ENCODE measurements at regions not wholly inside any gene's neighbourhood (a gene's known extent, or its start where the extent isn't known, plus 50 kb on each side); places are given as distances from the start of the nearest gene placed in this dataset.

GRCh38 chr1:177656598-177656997 lies 313.3 kb downstream of the SEC16B start:
- H2AFZ ChIP-seq (replicated peaks; ENCODE audit: low read length, poor library complexity): no peak overlapping the region
- dilution Hi-C loops (cut with HindIII; ENCODE audit: low sequenced_read_pairs, unreplicated experiment): no loop called here
- ATAC-seq (ENCODE audit: low read depth): no peak
- no peak for DNase-seq
- H2BK120ac ChIP-seq (ENCODE audit: low read depth, low read length): no peak overlapping the region
- H3K27me3 ChIP-seq (ENCODE audit: control insufficient read depth, insufficient read depth, low read length): no peaks in the 10 kb centered on the region
- no peak overlapping the region for H2AK5ac ChIP-seq (ENCODE audit: low read depth, low read length)
- ChIA-PET CTCF (no interaction called here), POLR2A (ENCODE audit: unreplicated experiment) (no interaction called here)
- 43% methylated on average over 1 of the region's 3 CpGs; no CpG with 5 or more reads in 1 of the 2 experiments for WGBS, 2 experiments (ENCODE audit: extremely low coverage in 2 of 2, insufficient read length in 1 of 2)
- intact Hi-C loops (cut with micrococcal nuclease): no loop called here
- no peak overlapping the region for H4K8ac ChIP-seq (ENCODE audit: low read depth in 2 of 2, low read length in 2 of 2)
- no peaks in the 10 kb centered on the region for H3K4me1 ChIP-seq (ENCODE audit: control insufficient read depth, insufficient read depth, low read length)
- no peak overlapping the region for H2BK5ac ChIP-seq (ENCODE audit: low read depth, low read length, poor library complexity, severe bottlenecking)
- in situ Hi-C loops (cut with MboI; ENCODE audit: low sequenced_read_pairs): no loop called here
- H3K23ac ChIP-seq (ENCODE audit: low read depth, low read length): no peak overlapping the region
- no peak overlapping the region for H3K27ac ChIP-seq (ENCODE audit: insufficient read depth, low read length)
- H4K91ac ChIP-seq (ENCODE audit: insufficient read depth, low read depth, low read length): no peak overlapping the region
- no peak overlapping the region for H4K5ac ChIP-seq (ENCODE audit: low read depth, low read length)
- no peak overlapping the region for H3K4me2 ChIP-seq (ENCODE audit: low read depth, low read length)
- H3K14ac ChIP-seq (replicated peaks; ENCODE audit: low read depth, low read length): no peak overlapping the region
- no peak overlapping the region for H3K4ac ChIP-seq (ENCODE audit: low read depth, low read length)
- no peaks in the 10 kb centered on the region for H3K9me3 ChIP-seq (ENCODE audit: control insufficient read depth, insufficient read depth, low read length)
- no peak overlapping the region for H3K56ac ChIP-seq (ENCODE audit: extremely low read depth, insufficient read depth, low read length)
- no peak overlapping the region for H3K9ac ChIP-seq (ENCODE audit: low read depth, low read length)
- H3K36me3 ChIP-seq (ENCODE audit: control insufficient read depth, insufficient read depth, low read length): no peaks in the 10 kb centered on the region
- no peak for TF ChIP-seq USF2 (IDR thresholded peaks at IDR 0.05; ENCODE audit: low read depth, low read length)
- no peak overlapping the region for H2BK20ac ChIP-seq (ENCODE audit: low read depth, low read length)
- no peaks in the 10 kb centered on the region for H3K9me1 ChIP-seq (ENCODE audit: insufficient read depth, low read length)
- H2BK15ac ChIP-seq (ENCODE audit: low read depth, low read length): no peak overlapping the region
- no peak overlapping the region for H3K18ac ChIP-seq (ENCODE audit: low read depth, low read length)
- H2AK9ac ChIP-seq (replicated peaks; ENCODE audit: low read depth, low read length, poor library complexity): no peak overlapping the region
- no peaks in the 10 kb centered on the region for H4K20me1 ChIP-seq (ENCODE audit: insufficient read depth, low read length)
- H3K79me1 ChIP-seq (ENCODE audit: low read depth in 1 of 2, low read length in 2 of 2): no peaks in the 10 kb centered on the region
- H3K4me3 ChIP-seq (ENCODE audit: insufficient read depth, low read depth, low read length): no peak overlapping the region
- no TSS peak for BruUV-seq (replicated peaks)
